WTC11 (cell line): ENCODE measurements at regions not wholly inside any gene's neighbourhood (a gene's known extent, or its start where the extent isn't known, plus 50 kb on each side); places are given as distances from the start of the nearest gene placed in this dataset.

Experiments
- ATAC-seq: fragments of 200-7000 bp; cut with Tn5 transposase; 2 replicates; pipeline ENCODE4 v1.10.0; 2021; ENCODE audit warnings: mild to moderate bottlenecking, moderate library complexity
- CTCF ChIA-PET: fragments of 300-600 bp; sonication (Branson Sonifier 250); formaldehyde crosslinking; loops from one replicate; lab custom pipeline; 2021; ENCODE audit warnings: antibody characterized with exemption; lab: Charles Lee
- POLR2A ChIA-PET: fragments of 350-600 bp; sonication (Branson Sonifier 250); formaldehyde crosslinking; loops from one replicate; lab custom pipeline; 2021; ENCODE audit warnings: antibody characterized with exemption; lab: Charles Lee
- DNase-seq: peaks from one replicate; pipeline ENCODE4 v3.0.0; 2021; ENCODE audit warnings: low spot score
- H3K27ac Mint-ChIP-seq: 2 replicates; pipeline ENCODE4 v1.8.0; 2021; ENCODE audit warnings: mixed read lengths
- H3K27me3 Mint-ChIP-seq: 2 replicates; pipeline ENCODE4 v1.8.0; 2021; ENCODE audit warnings: low read depth, mild to moderate bottlenecking, moderate library complexity, mixed read lengths
- H3K36me3 Mint-ChIP-seq: 2 replicates; pipeline ENCODE4 v1.8.0; 2021; ENCODE audit warnings: mixed read lengths
- H3K4me1 Mint-ChIP-seq: 2 replicates; pipeline ENCODE4 v1.8.0; 2022; ENCODE audit warnings: mixed read lengths
- H3K4me3 Mint-ChIP-seq: 2 replicates; pipeline ENCODE4 v1.8.0; 2021; ENCODE audit warnings: mild to moderate bottlenecking, moderate library complexity, mixed read lengths
- H3K9me3 Mint-ChIP-seq: 2 replicates; pipeline ENCODE4 v1.8.0; 2021; ENCODE audit warnings: mixed read lengths
- CREM ChIP-seq: sonication (generic); formaldehyde crosslinking; IDR thresholded peaks from 2 replicates; pipeline ENCODE4 v1.8.1; 2022; ENCODE audit warnings: mild to moderate bottlenecking, missing genetic modification reagents, moderate library complexity
- ELF4 ChIP-seq: sonication (generic); formaldehyde crosslinking; IDR thresholded peaks from 2 replicates; pipeline ENCODE4 v1.8.1; 2022; ENCODE audit warnings: low read depth, mild to moderate bottlenecking, moderate library complexity, missing genetic modification reagents
- ESRRA ChIP-seq: sonication (generic); formaldehyde crosslinking; IDR thresholded peaks from 2 replicates; pipeline ENCODE4 v1.8.1; 2022; ENCODE audit warnings: mild to moderate bottlenecking, missing genetic modification reagents, borderline replicate concordance
- FOXP1 ChIP-seq: sonication (generic); formaldehyde crosslinking; IDR thresholded peaks from 2 replicates; pipeline ENCODE4 v1.8.0; 2022; ENCODE audit warnings: missing genetic modification reagents, mild to moderate bottlenecking, moderate library complexity, borderline replicate concordance
- HMGXB4 ChIP-seq: sonication (generic); formaldehyde crosslinking; IDR thresholded peaks from 2 replicates; pipeline ENCODE4 v1.8.1; 2023; ENCODE audit warnings: mild to moderate bottlenecking, moderate library complexity, missing genetic modification reagents
- JUN ChIP-seq: sonication (generic); formaldehyde crosslinking; IDR thresholded peaks from 2 replicates; pipeline ENCODE4 v1.8.0; 2023; ENCODE audit warnings: mild to moderate bottlenecking, missing genetic modification reagents
- KAT7 ChIP-seq: sonication (generic); formaldehyde crosslinking; IDR thresholded peaks from 2 replicates; pipeline ENCODE4 v1.8.1; 2023; ENCODE audit warnings: missing genetic modification reagents, mild to moderate bottlenecking, borderline replicate concordance
- MAX ChIP-seq: sonication (generic); formaldehyde crosslinking; IDR thresholded peaks from 2 replicates; pipeline ENCODE4 v1.8.0; 2022; ENCODE audit warnings: mild to moderate bottlenecking, missing genetic modification reagents
- MLX ChIP-seq: sonication (generic); formaldehyde crosslinking; IDR thresholded peaks from 2 replicates; pipeline ENCODE4 v1.8.1; 2023; ENCODE audit warnings: mild to moderate bottlenecking, missing genetic modification reagents, moderate library complexity
- MYBL2 ChIP-seq: sonication (generic); formaldehyde crosslinking; IDR thresholded peaks from 2 replicates; pipeline ENCODE4 v1.8.1; 2023; ENCODE audit warnings: mild to moderate bottlenecking, moderate library complexity, missing genetic modification reagents
- NR1H2 ChIP-seq: sonication (generic); formaldehyde crosslinking; IDR thresholded peaks from 2 replicates; pipeline ENCODE4 v1.9.0; 2021; ENCODE audit warnings: mild to moderate bottlenecking, moderate library complexity, missing genetic modification reagents
- NR2C2 ChIP-seq: sonication (generic); formaldehyde crosslinking; IDR thresholded peaks from 2 replicates; pipeline ENCODE4 v1.8.0; 2022; ENCODE audit warnings: mild to moderate bottlenecking, missing genetic modification reagents
- NR3C1 ChIP-seq: sonication (generic); formaldehyde crosslinking; conservative IDR thresholded peaks from 2 replicates; pipeline ENCODE4 v1.8.1; 2023; ENCODE audit warnings: low read depth, mild to moderate bottlenecking, missing genetic modification reagents
- PRDM15 ChIP-seq: sonication (generic); formaldehyde crosslinking; IDR thresholded peaks from 2 replicates; pipeline ENCODE4 v1.8.0; 2022; ENCODE audit warnings: missing genetic modification reagents
- STAT6 ChIP-seq: sonication (generic); formaldehyde crosslinking; conservative IDR thresholded peaks from 2 replicates; pipeline ENCODE4 v1.8.1; 2023; ENCODE audit warnings: mild to moderate bottlenecking, low read depth, missing genetic modification reagents, moderate library complexity
- TEAD4 ChIP-seq: sonication (generic); formaldehyde crosslinking; IDR thresholded peaks from 2 replicates; pipeline ENCODE4 v1.8.0; 2022; ENCODE audit warnings: mild to moderate bottlenecking, missing genetic modification reagents
- ZNF138 ChIP-seq: sonication (generic); formaldehyde crosslinking; conservative IDR thresholded peaks from 2 replicates; pipeline ENCODE4 v1.8.1; 2022; ENCODE audit warnings: mild to moderate bottlenecking, moderate library complexity, missing genetic modification reagents
- ZNF219 ChIP-seq: sonication (generic); formaldehyde crosslinking; IDR thresholded peaks from 2 replicates; pipeline ENCODE4 v1.8.0; 2023; ENCODE audit warnings: missing genetic modification reagents, mild to moderate bottlenecking, borderline replicate concordance
- ZNF232 ChIP-seq: sonication (generic); formaldehyde crosslinking; IDR thresholded peaks from 2 replicates; pipeline ENCODE4 v1.8.0; 2022; ENCODE audit warnings: mild to moderate bottlenecking, missing genetic modification reagents
- ZNF317 ChIP-seq: sonication (generic); formaldehyde crosslinking; IDR thresholded peaks from 2 replicates; pipeline ENCODE4 v1.8.1; 2023; ENCODE audit warnings: low read depth, mild to moderate bottlenecking, moderate library complexity, missing genetic modification reagents, borderline replicate concordance
- ZNF416 ChIP-seq: fragments of 250-450 bp; sonication (Bioruptor Pico); IDR thresholded peaks from 2 replicates; pipeline ENCODE4 v1.9.0; 2021; ENCODE audit warnings: mild to moderate bottlenecking, inconsistent platforms
- ZSCAN18 ChIP-seq: fragments of 250-450 bp; sonication (Bioruptor Pico); IDR thresholded peaks from 2 replicates; pipeline ENCODE4 v2.1.2; 2022; ENCODE audit warnings: mild to moderate bottlenecking, moderate library complexity

GRCh38 chr1:30024411-30025195 is 698.8 kb downstream of the MATN1 start (continued):
- TF ChIP-seq HMGXB4 (CRISPR knock-in tag) (no peak), CREM (CRISPR knock-in tag) (no peak), MAX (no peak), JUN (no peak), ZNF317 (CRISPR knock-in tag) (no peak), TEAD4 (CRISPR knock-in tag) (no peak), NR1H2 (CRISPR knock-in tag) (no peak), ZNF232 (CRISPR knock-in tag) (no peak)

GRCh38 chr1:30023339-30024022 is 699.9 kb downstream of the MATN1 start:
- TF ChIP-seq ZSCAN18 (CRISPR knock-in tag): no peak
- no peak for TF ChIP-seq ZNF416 (CRISPR knock-in tag)
- TF ChIP-seq KAT7 (CRISPR knock-in tag): no peak
- H3K4me3 Mint-ChIP-seq: no peak overlapping the region
- peaks cover 41% of the 10 kb centered on the region for H3K9me3 Mint-ChIP-seq
- no peaks in the 10 kb centered on the region for H3K27me3 Mint-ChIP-seq
- H3K4me1 Mint-ChIP-seq: no peaks in the 10 kb centered on the region
- ATAC-seq: no peak
- H3K36me3 Mint-ChIP-seq: peaks cover 9% of the 10 kb centered on the region
- no peak overlapping the region for H3K27ac Mint-ChIP-seq
- ChIA-PET POLR2A (no interaction called here), CTCF (no interaction called here)
- DNase-seq: no peak

GRCh38 chr1:30014031-30014430 is 709.4 kb downstream of the MATN1 start:
- DNase-seq: no peak
- Mint-ChIP-seq H3K4me1 (peaks cover 18% of the 10 kb centered on the region), H3K9me3 (peaks cover 19% of the 10 kb centered on the region), H3K4me3 (no peak overlapping the region), H3K27ac (no peak overlapping the region), H3K27me3 (no peaks in the 10 kb centered on the region), H3K36me3 (peaks cover 21% of the 10 kb centered on the region)
- ChIA-PET CTCF (no interaction called here), POLR2A (no interaction called here)
- ATAC-seq: no peak
- TF ChIP-seq ELF4 (no peak), CREM (CRISPR knock-in tag) (no peak), ZNF138 (CRISPR knock-in tag) (no peak), ZNF219 (CRISPR knock-in tag) (no peak), ESRRA (CRISPR knock-in tag) (no peak), MLX (CRISPR knock-in tag) (no peak), PRDM15 (CRISPR knock-in tag) (no peak), STAT6 (CRISPR knock-in tag) (no peak), FOXP1 (CRISPR knock-in tag) (no peak), MYBL2 (CRISPR knock-in tag) (no peak), NR2C2 (CRISPR knock-in tag) (no peak), TEAD4 (CRISPR knock-in tag) (no peak), NR3C1 (CRISPR knock-in tag) (no peak)
